H1 (cell line): ENCODE measurements at regions not wholly inside any gene's neighbourhood (a gene's known extent, or its start where the extent isn't known, plus 50 kb on each side); places are given as distances from the start of the nearest gene placed in this dataset.

Experiments
- CTCF ChIA-PET: fragments of 300-600 bp; sonication (Branson Sonifier 250); formaldehyde crosslinking; loops from one replicate; lab custom pipeline; 2021; ENCODE audit not compliant: partially characterized antibody; lab: Charles Lee
- POLR2A ChIA-PET: fragments of 300-600 bp; sonication (Branson Sonifier 250); formaldehyde crosslinking; loops from one replicate; lab custom pipeline; 2021; ENCODE audit warnings: inconsistent platforms; ENCODE audit not compliant: partially characterized antibody; lab: Charles Lee
- DNase-seq, 2 experiments: peaks; one replicate each; pipeline versions ENCODE4 v3.0.0 to v3.0.0-alpha.2; 2010 to 2022; ENCODE audit warnings: low spot score in 2 of 2, low read depth in 1 of 2, mixed read lengths in 1 of 2
- FAIRE-seq: peaks from 2 replicates; lab custom pipeline; 2011; peaks lifted over from hg19 to GRCh38; lab: Jason Lieb, UNC
- H2AFZ ChIP-seq: 2 replicates; pipeline ENCODE4 v1.8.1; 2012; ENCODE audit warnings: low read length, inconsistent platforms
- H2AK5ac ChIP-seq: 2 replicates; pipeline ENCODE4 v1.6.1; 2013; ENCODE audit warnings: low read depth, low read length
- H2BK120ac ChIP-seq: replicated peaks from 2 replicates; pipeline ENCODE3; 2013; ENCODE audit warnings: low read depth, low read length, inconsistent platforms
- H2BK12ac ChIP-seq: 2 replicates; pipeline ENCODE4 v1.6.1; 2013; ENCODE audit warnings: low read depth, low read length
- H2BK15ac ChIP-seq: 2 replicates; pipeline ENCODE4 v1.6.1; 2013; ENCODE audit warnings: low read length
- H2BK20ac ChIP-seq: 2 replicates; pipeline ENCODE4 v1.6.1; 2013; ENCODE audit warnings: low read length
- H2BK5ac ChIP-seq: 2 replicates; pipeline ENCODE4 v1.6.1; 2013; ENCODE audit warnings: low read depth, low read length
- H3K14ac ChIP-seq: 2 replicates; pipeline ENCODE4 v1.6.1; 2013; ENCODE audit warnings: inconsistent platforms; ENCODE audit not compliant: insufficient read length
- H3K18ac ChIP-seq: 2 replicates; pipeline ENCODE4 v1.6.1; 2013; ENCODE audit warnings: low read length; ENCODE audit errors: extremely low read depth
- H3K23ac ChIP-seq: 2 replicates; pipeline ENCODE4 v1.6.1; 2013; ENCODE audit warnings: inconsistent platforms; ENCODE audit not compliant: insufficient read length
- H3K23me2 ChIP-seq: 2 replicates; pipeline ENCODE4 v1.6.1; 2013; ENCODE audit warnings: low read depth, low read length
- H3K27ac ChIP-seq: 2 replicates; pipeline ENCODE4 v1.6.1; 2011; ENCODE audit warnings: low read depth, low read length, inconsistent platforms
- H3K27me3 ChIP-seq, 4 experiments: replicated peaks in 1 of 4; 1 replicate in 1 of 4; 2 replicates in 3 of 4; pipeline versions ENCODE4 v1.6.1 to v1.8.1; 2011 to 2013; ENCODE audit warnings: low read length in 3 of 4, mild to moderate bottlenecking in 3 of 4, inconsistent platforms in 2 of 4, mixed read lengths in 2 of 4, moderate library complexity in 1 of 4; ENCODE audit not compliant: control insufficient read depth in 3 of 4, insufficient read depth in 3 of 4; ENCODE audit errors: extremely low read depth in 1 of 4
- H3K36me3 ChIP-seq, 4 experiments: 2 replicates each; pipeline versions ENCODE4 v1.6.1 to v1.8.1; 2011 to 2013; ENCODE audit warnings: mild to moderate bottlenecking in 4 of 4, low read length in 3 of 4, moderate library complexity in 2 of 4, control low read depth in 1 of 4, inconsistent platforms in 1 of 4; ENCODE audit not compliant: insufficient read depth in 4 of 4, control insufficient read depth in 2 of 4
- H3K4ac ChIP-seq: replicated peaks from 2 replicates; pipeline ENCODE3; 2013; ENCODE audit warnings: low read length, low read depth, mixed read lengths, inconsistent platforms; ENCODE audit not compliant: insufficient read length
- H3K4me1 ChIP-seq, 4 experiments: replicated peaks in 1 of 4; 1 replicate in 1 of 4; 2 replicates in 3 of 4; pipeline versions ENCODE4 v1.6.1 to v1.8.1; 2011 to 2013; ENCODE audit warnings: low read length in 3 of 4, inconsistent platforms in 2 of 4, mixed read lengths in 1 of 4; ENCODE audit not compliant: insufficient read depth in 4 of 4, control insufficient read depth in 3 of 4
- H3K4me2 ChIP-seq, 2 experiments: 2 replicates each; pipeline versions ENCODE4 v1.6.1 to v1.8.1; 2011 to 2013; ENCODE audit warnings: low read depth in 2 of 2, low read length in 2 of 2, control low read depth in 1 of 2, inconsistent platforms in 1 of 2, mild to moderate bottlenecking in 1 of 2; ENCODE audit not compliant: insufficient read depth in 1 of 2
- H3K4me3 ChIP-seq, 4 experiments: fragments of 200-600, 300-600 bp in 1 of 4; sonication (generic), shearing (Covaris generic), sonication (Bioruptor Twin) in 1 of 4; 2 replicates each; pipeline versions ENCODE4 v1.5.1 to v1.8.1; 2011 to 2016; ENCODE audit warnings: low read length in 4 of 4, low read depth in 3 of 4, control low read depth in 2 of 4, inconsistent platforms in 2 of 4, mild to moderate bottlenecking in 2 of 4, mixed read lengths in 1 of 4, moderate library complexity in 1 of 4; ENCODE audit not compliant: insufficient read depth in 2 of 4; ENCODE audit errors: extremely low read depth in 1 of 4
- H3K56ac ChIP-seq: replicated peaks from 2 replicates; pipeline ENCODE3; 2013; ENCODE audit warnings: low read depth, mild to moderate bottlenecking, mixed read lengths, low read length, inconsistent platforms; ENCODE audit not compliant: insufficient read length
- H3K79me1 ChIP-seq: 2 replicates; pipeline ENCODE4 v1.6.1; 2013; ENCODE audit warnings: low read depth, low read length, control low read depth
- H3K79me2 ChIP-seq, 2 experiments: 2 replicates each; pipeline versions ENCODE4 v1.6.1 to v1.8.1; 2012 to 2013; ENCODE audit warnings: low read length in 2 of 2, mild to moderate bottlenecking in 2 of 2, inconsistent platforms in 1 of 2; ENCODE audit not compliant: insufficient read depth in 2 of 2, control insufficient read depth in 1 of 2
- H3K9ac ChIP-seq, 4 experiments: replicated peaks in 1 of 4; 1 replicate in 1 of 4; 2 replicates in 3 of 4; pipeline versions ENCODE4 v1.6.1 to v1.8.1; 2011 to 2013; ENCODE audit warnings: low read depth in 3 of 4, low read length in 3 of 4, control low read depth in 2 of 4, mild to moderate bottlenecking in 2 of 4, moderate library complexity in 2 of 4, inconsistent platforms in 1 of 4; ENCODE audit errors: extremely low read depth in 1 of 4
- H3K9me3 ChIP-seq, 2 experiments: 2 replicates each; pipeline versions ENCODE4 v1.6.1 to v1.8.1; 2012 to 2013; ENCODE audit warnings: mild to moderate bottlenecking in 2 of 2, moderate library complexity in 2 of 2, control low read depth in 1 of 2, inconsistent platforms in 1 of 2, low read depth in 1 of 2, low read length in 1 of 2, mixed read lengths in 1 of 2; ENCODE audit not compliant: insufficient read depth in 2 of 2
- H4K20me1 ChIP-seq, 2 experiments: replicated peaks in 1 of 2; 2 replicates each; pipeline versions ENCODE3 to v1.8.1; 2011 to 2013; ENCODE audit warnings: inconsistent platforms in 2 of 2, low read length in 2 of 2, mild to moderate bottlenecking in 1 of 2; ENCODE audit not compliant: insufficient read depth in 2 of 2, control insufficient read depth in 1 of 2
- H4K5ac ChIP-seq: 2 replicates; pipeline ENCODE4 v1.6.1; 2013; ENCODE audit warnings: low read length, low read depth, mixed read lengths, inconsistent platforms; ENCODE audit not compliant: insufficient read length
- H4K8ac ChIP-seq: 2 replicates; pipeline ENCODE4 v1.8.0; 2013; ENCODE audit warnings: mild to moderate bottlenecking, moderate library complexity, low read length, inconsistent platforms; ENCODE audit not compliant: insufficient read depth; ENCODE audit errors: extremely low read depth
- H4K91ac ChIP-seq: replicated peaks from 2 replicates; pipeline ENCODE3; 2013; ENCODE audit warnings: low read length, mixed read lengths, inconsistent platforms; ENCODE audit not compliant: insufficient read length
- BRCA1 ChIP-seq: IDR thresholded peaks from 2 replicates; pipeline ENCODE4 v1.6.1; 2012; ENCODE audit warnings: low read depth, low read length, improper control_type of control experiment
- CBX5 ChIP-seq: fragments of 300-800, 300-1000 bp; sonication (generic); IDR thresholded peaks from 2 replicates; pipeline ENCODE4 v1.7.1; 2016; ENCODE audit warnings: antibody characterized with exemption, low read length, low read depth
- CREB1 ChIP-seq: IDR thresholded peaks from 2 replicates; pipeline ENCODE4 v1.6.1; 2012; ENCODE audit warnings: inconsistent platforms
- JUND ChIP-seq: IDR thresholded peaks from 2 replicates; pipeline ENCODE4 v1.6.1; 2011; ENCODE audit warnings: mild to moderate bottlenecking, improper control_type of control experiment, low read length
- KDM5A ChIP-seq: fragments of 200-600 bp; IDR thresholded peaks from 2 replicates; pipeline ENCODE4 v1.7.1; 2012; ENCODE audit warnings: mild to moderate bottlenecking, low read length, inconsistent platforms, mixed read lengths
- MAFK ChIP-seq: IDR thresholded peaks from 2 replicates; pipeline ENCODE4 v1.6.1; 2012; ENCODE audit warnings: low read depth, mild to moderate bottlenecking, improper control_type of control experiment, low read length
- POLR2AphosphoS5 ChIP-seq: IDR thresholded peaks from 2 replicates; pipeline ENCODE4 v1.6.1; 2011; ENCODE audit warnings: low read depth, low read length
- RBBP5 ChIP-seq: IDR thresholded peaks from 2 replicates; pipeline ENCODE4 v1.7.1; 2012; ENCODE audit warnings: low read depth, mild to moderate bottlenecking, inconsistent platforms, low read length, moderate library complexity, borderline replicate concordance
- SIN3A ChIP-seq, 2 experiments: IDR thresholded peaks in 1 of 2; conservative IDR thresholded peaks in 1 of 2; 2 replicates each; pipeline ENCODE4 v1.6.1; 2011 to 2012; ENCODE audit warnings: low read length in 2 of 2, improper control_type of control experiment in 1 of 2, low read depth in 1 of 2, mild to moderate bottlenecking in 1 of 2
- SP2 ChIP-seq: IDR thresholded peaks from 2 replicates; pipeline ENCODE4 v1.6.1; 2012; ENCODE audit warnings: mild to moderate bottlenecking, low read length, inconsistent platforms
- TAF1 ChIP-seq: IDR thresholded peaks from 2 replicates; pipeline ENCODE4 v1.6.1; 2011; ENCODE audit warnings: mild to moderate bottlenecking, low read depth, low read length
- WGBS, 2 experiments: shearing (Covaris generic) in 1 of 2; methylation state at CpG; one replicate each; pipeline versions ENCODE4 v1.1.6 to v1.1.7; 2013 to 2015; ENCODE audit warnings: low lambda C conversion rate in 2 of 2, mixed read lengths in 2 of 2, inconsistent platforms in 1 of 2, low coverage in 1 of 2, missing lambda C conversion rate in 1 of 2; ENCODE audit not compliant: insufficient replicate concordance in 2 of 2, insufficient coverage in 1 of 2, insufficient read length in 1 of 2; ENCODE audit errors: extremely low coverage in 1 of 2, missing lambda C conversion rate in 1 of 2; 5-methylcytosine and 5-hydroxymethylcytosine counted together

DNA sequence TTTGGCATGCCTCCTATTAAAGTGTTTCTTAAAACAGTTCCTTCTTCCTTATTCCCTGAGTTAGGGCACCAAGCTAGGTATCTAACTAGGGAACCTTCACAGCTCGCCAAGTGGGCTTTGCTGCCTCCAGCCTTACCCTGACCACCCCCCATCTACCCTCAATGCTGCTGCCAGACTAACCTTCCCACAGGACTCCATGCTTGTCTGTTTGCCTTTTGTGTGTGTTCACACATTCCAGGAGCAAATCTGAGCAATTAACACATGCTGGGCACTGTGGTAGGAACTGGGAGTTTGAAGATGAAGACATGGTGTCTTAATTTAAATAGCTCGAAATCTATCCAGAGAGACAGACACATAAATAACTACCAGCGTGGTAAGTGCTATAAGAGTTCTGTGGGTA is 185.2 kb downstream of the MZT1 start (continued):
- TF ChIP-seq BRCA1, result no peak
- TF ChIP-seq, all 59 proteins: peak for 0

DNA sequence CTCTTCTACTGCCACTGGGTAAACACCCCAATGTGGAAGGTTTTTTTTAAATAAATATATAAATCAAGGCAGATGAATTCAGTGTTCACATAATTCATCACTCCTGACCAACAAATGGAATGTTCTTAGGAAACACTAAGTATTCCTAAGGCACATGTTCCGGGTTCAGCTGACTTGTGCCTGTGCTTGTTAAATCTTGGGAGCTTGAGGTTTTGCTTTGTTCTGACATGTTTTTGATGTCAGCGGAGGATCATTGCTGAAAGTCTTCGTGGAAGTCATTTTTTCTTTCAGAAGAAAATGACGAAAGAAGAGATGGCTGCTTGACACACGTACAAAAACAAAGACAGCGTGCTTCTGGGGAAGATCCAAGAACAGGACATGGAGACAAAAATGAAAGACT is 185.8 kb downstream of the MZT1 start:
- no peak overlapping the region for H4K8ac ChIP-seq
- no peak overlapping the region for H3K18ac ChIP-seq
- no peak overlapping the region for H4K5ac ChIP-seq
- no peaks in the 10 kb centered on the region for H3K4me1 ChIP-seq
- no peak overlapping the region for H2AK5ac ChIP-seq
- H3K79me2 ChIP-seq, result no peaks in the 10 kb centered on the region
- no peak overlapping the region for H2BK120ac ChIP-seq
- no peak overlapping the region for H3K14ac ChIP-seq
- ChIA-PET POLR2A (no interaction called here), CTCF (interaction anchor here (1.7 kb wide), 1 partner anchor 10 kb away, joined by 3 read pairs; no protein-coding TSS in a partner anchor)
- FAIRE-seq, result no peak
- H3K9ac ChIP-seq, result no peak overlapping the region
- no peak overlapping the region for H4K91ac ChIP-seq
- no peak overlapping the region for H3K4ac ChIP-seq
- H3K27ac ChIP-seq, result no peak overlapping the region
- no peaks in the 10 kb centered on the region for H3K36me3 ChIP-seq
- no peak overlapping the region for H2AFZ ChIP-seq
- no peaks in the 10 kb centered on the region for H3K23me2 ChIP-seq
- H3K23ac ChIP-seq, result no peak overlapping the region
- no peak overlapping the region for H3K4me3 ChIP-seq
- no peak overlapping the region for H3K56ac ChIP-seq
- no peak for DNase-seq
- no peak overlapping the region for H3K4me2 ChIP-seq
- H3K9me3 ChIP-seq, result no peaks in the 10 kb centered on the region
- no peaks in the 10 kb centered on the region for H3K27me3 ChIP-seq
- no peaks in the 10 kb centered on the region for H3K79me1 ChIP-seq
- TF ChIP-seq CBX5 (no peak), TAF1 (no peak), CREB1 (no peak), POLR2AphosphoS5 (no peak), JUND (no peak), SIN3A (conservative IDR thresholded peaks at IDR 0.05 in 1 of 2, IDR thresholded peaks at IDR 0.05 in 1 of 2; ENCODE audit: low read depth in 1 of 2, low read length in 2 of 2) (no peak), MAFK (no peak), RBBP5 (no peak), KDM5A (no peak), SP2 (no peak)
- TF ChIP-seq, all 59 proteins: peak for 0
- H2BK20ac ChIP-seq, result no peak overlapping the region
- 95% methylated on average over 6 of the region's 6 CpGs; no CpG with 5 or more reads in 1 of the 2 experiments for WGBS, 2 experiments
- H2BK5ac ChIP-seq, result no peak overlapping the region
- H2BK15ac ChIP-seq, result no peak overlapping the region
- H2BK12ac ChIP-seq, result no peak overlapping the region
- no peaks in the 10 kb centered on the region for H4K20me1 ChIP-seq
